ENCODE measurements at regions not wholly inside any gene's neighbourhood (a gene's known extent, or its start where the extent isn't known, plus 50 kb on each side); places are given as distances from the start of the nearest gene placed in this dataset.

- no peak for DNase-seq (ENCODE audit: low spot score)
- TF ChIP-seq, protein P1, sequence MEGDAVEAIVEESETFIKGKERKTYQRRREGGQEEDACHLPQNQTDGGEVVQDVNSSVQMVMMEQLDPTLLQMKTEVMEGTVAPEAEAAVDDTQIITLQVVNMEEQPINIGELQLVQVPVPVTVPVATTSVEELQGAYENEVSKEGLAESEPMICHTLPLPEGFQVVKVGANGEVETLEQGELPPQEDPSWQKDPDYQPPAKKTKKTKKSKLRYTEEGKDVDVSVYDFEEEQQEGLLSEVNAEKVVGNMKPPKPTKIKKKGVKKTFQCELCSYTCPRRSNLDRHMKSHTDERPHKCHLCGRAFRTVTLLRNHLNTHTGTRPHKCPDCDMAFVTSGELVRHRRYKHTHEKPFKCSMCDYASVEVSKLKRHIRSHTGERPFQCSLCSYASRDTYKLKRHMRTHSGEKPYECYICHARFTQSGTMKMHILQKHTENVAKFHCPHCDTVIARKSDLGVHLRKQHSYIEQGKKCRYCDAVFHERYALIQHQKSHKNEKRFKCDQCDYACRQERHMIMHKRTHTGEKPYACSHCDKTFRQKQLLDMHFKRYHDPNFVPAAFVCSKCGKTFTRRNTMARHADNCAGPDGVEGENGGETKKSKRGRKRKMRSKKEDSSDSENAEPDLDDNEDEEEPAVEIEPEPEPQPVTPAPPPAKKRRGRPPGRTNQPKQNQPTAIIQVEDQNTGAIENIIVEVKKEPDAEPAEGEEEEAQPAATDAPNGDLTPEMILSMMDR (IDR thresholded peaks at IDR 0.05): no peak
- no peak for ATAC-seq (ENCODE audit: low FRiP score)
Observed at GRCh38 chr11:128201009-128201408, 386.3 kb downstream of the ETS1 start.

DNA sequence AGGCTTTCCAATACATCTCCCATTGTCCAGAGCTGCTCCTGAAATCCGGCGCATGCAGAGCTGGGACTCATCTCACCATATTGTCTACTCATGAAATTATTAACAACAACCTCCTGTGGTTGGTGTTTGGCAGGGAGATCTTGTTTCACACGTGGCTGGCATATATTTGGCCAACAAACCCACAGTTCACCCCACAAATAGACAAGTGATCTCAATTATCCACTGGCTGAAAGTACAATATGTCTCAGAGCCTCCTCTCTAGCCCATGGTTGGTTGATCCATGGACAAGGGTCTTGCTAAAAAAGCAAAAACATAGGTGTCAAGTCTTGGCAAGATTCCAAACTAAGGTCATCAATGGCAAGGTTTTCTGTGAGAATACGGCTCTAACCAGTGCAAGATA lies 386.9 kb downstream of the ETS1 start:
- TF ChIP-seq, protein P1 (IDR thresholded peaks at IDR 0.05): no peak
- no peak for DNase-seq (ENCODE audit: low spot score)
- no peak for ATAC-seq (ENCODE audit: low FRiP score)

GRCh38 chr11:128198216-128198772 lies 389.1 kb downstream of the ETS1 start:
- no peak for ATAC-seq (ENCODE audit: low FRiP score)
- DNase-seq (ENCODE audit: low spot score): no peak
- TF ChIP-seq, protein P1 (IDR thresholded peaks at IDR 0.05): no peak

- TF ChIP-seq, protein P1 (IDR thresholded peaks at IDR 0.05): no peak
- ATAC-seq (ENCODE audit: low FRiP score): no peak
- no peak for DNase-seq (ENCODE audit: low spot score)
Observed at GRCh38 chr11:128196235-128196634, 391.1 kb downstream of the ETS1 start.

- ATAC-seq (ENCODE audit: low FRiP score) (no peak), DNase-seq (ENCODE audit: low spot score) (no peak)
- TF ChIP-seq, protein P1 (IDR thresholded peaks at IDR 0.05): no peak
Observed at GRCh38 chr11:128195756-128196155, 391.6 kb downstream of the ETS1 start.

- ATAC-seq (ENCODE audit: low FRiP score) (no peak), DNase-seq (ENCODE audit: low spot score) (no peak)
- TF ChIP-seq, protein P1 (IDR thresholded peaks at IDR 0.05): no peak
Observed at GRCh38 chr11:128195057-128195751, 392.2 kb downstream of the ETS1 start.

DNA sequence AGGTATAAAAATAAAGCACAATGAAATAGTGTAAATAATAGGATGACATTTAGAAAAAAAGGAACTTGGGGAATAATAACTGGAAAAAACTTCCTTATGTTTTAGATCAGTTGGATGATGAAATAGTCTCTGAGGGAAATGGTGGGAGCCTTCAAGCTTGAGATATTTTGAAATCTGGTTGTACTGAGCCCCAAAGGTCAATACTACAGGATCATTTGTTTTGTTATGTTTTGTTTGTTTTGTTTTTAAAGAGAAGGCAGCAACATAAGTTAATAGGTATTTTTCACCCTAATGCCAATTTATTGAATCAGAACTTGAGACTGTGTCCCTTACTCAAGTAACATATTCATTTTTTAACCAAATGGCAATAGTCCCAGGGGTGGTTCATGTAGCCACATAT lies 393.1 kb downstream of the ETS1 start:
- TF ChIP-seq, protein P1 (IDR thresholded peaks at IDR 0.05): no peak
- DNase-seq (ENCODE audit: low spot score) (no peak), ATAC-seq (ENCODE audit: low FRiP score) (no peak)

Data from omental fat pad (tissue), 3 donors.